K562 (cell line): ENCODE measurements at regions not wholly inside any gene's neighbourhood (a gene's known extent, or its start where the extent isn't known, plus 50 kb on each side); places are given as distances from the start of the nearest gene placed in this dataset.

Source experiments
- BRF1 ChIP-seq: IDR thresholded peaks from 3 replicates; pipeline ENCODE4 v1.6.1; 2011; ENCODE audit warnings: borderline replicate concordance, mild to moderate bottlenecking; ENCODE audit not compliant: insufficient read length; ENCODE audit errors: extremely low read depth
- CHD2 ChIP-seq: IDR thresholded peaks from 2 replicates; pipeline ENCODE4 v1.6.1; 2011; ENCODE audit warnings: low read depth, low read length
- DIDO1 ChIP-seq: fragments of 450-650 bp; IDR thresholded peaks from 2 replicates; pipeline ENCODE4 v1.6.1; 2016; ENCODE audit warnings: low read depth, missing biosample characterization, missing genetic modification characterization
- L3MBTL2 ChIP-seq: fragments of 450-650 bp; IDR thresholded peaks from 2 replicates; pipeline ENCODE4 v1.6.1; 2016; ENCODE audit warnings: mild to moderate bottlenecking, moderate library complexity
- MEIS2 ChIP-seq: fragments of 450-650 bp; IDR thresholded peaks from 2 replicates; pipeline ENCODE4 v1.6.1; 2014; ENCODE audit warnings: mild to moderate bottlenecking; ENCODE audit not compliant: partially characterized antibody
- SAP30 ChIP-seq: fragments of 200-600 bp; sonication (generic); IDR thresholded peaks from 2 replicates; pipeline ENCODE4 v1.6.1; 2012; ENCODE audit warnings: borderline replicate concordance, low read depth, mild to moderate bottlenecking, moderate library complexity, low read length, control low read depth, inconsistent platforms; ENCODE audit not compliant: insufficient read depth, poor library complexity, severe bottlenecking
- ZFX ChIP-seq: sonication (generic); formaldehyde crosslinking; IDR thresholded peaks from 2 replicates; pipeline ENCODE4 v1.8.0; 2022; ENCODE audit warnings: mild to moderate bottlenecking, missing genetic modification reagents, moderate library complexity
- TF ChIP-seq, protein P1 (sequence below), 2 experiments: fragments of 450-650 bp in 1 of 2; sonication (generic) in 1 of 2; formaldehyde crosslinking in 1 of 2; IDR thresholded peaks; 2 replicates each; pipeline versions ENCODE4 v1.7.1 to v1.9.0; 2016 to 2022; ENCODE audit warnings: inconsistent platforms in 1 of 2, mild to moderate bottlenecking in 1 of 2, missing genetic modification reagents in 1 of 2
- TF ChIP-seq, protein P2 (sequence below): fragments of 450-650 bp; IDR thresholded peaks from 2 replicates; pipeline ENCODE4 v1.7.1; 2018; ENCODE audit warnings: mild to moderate bottlenecking, low read depth; ENCODE audit not compliant: partially characterized antibody
- TF ChIP-seq, protein P3 (sequence below): fragments of 450-650 bp; IDR thresholded peaks from 2 replicates; pipeline ENCODE4 v1.6.1; 2014; ENCODE audit warnings: low read depth, mild to moderate bottlenecking, moderate library complexity, borderline replicate concordance
- TF ChIP-seq, protein P4 (sequence below): IDR thresholded peaks from 3 replicates; pipeline ENCODE4 v1.6.1; 2011; ENCODE audit warnings: borderline replicate concordance, mild to moderate bottlenecking; ENCODE audit not compliant: insufficient read length, insufficient read depth

DNA sequence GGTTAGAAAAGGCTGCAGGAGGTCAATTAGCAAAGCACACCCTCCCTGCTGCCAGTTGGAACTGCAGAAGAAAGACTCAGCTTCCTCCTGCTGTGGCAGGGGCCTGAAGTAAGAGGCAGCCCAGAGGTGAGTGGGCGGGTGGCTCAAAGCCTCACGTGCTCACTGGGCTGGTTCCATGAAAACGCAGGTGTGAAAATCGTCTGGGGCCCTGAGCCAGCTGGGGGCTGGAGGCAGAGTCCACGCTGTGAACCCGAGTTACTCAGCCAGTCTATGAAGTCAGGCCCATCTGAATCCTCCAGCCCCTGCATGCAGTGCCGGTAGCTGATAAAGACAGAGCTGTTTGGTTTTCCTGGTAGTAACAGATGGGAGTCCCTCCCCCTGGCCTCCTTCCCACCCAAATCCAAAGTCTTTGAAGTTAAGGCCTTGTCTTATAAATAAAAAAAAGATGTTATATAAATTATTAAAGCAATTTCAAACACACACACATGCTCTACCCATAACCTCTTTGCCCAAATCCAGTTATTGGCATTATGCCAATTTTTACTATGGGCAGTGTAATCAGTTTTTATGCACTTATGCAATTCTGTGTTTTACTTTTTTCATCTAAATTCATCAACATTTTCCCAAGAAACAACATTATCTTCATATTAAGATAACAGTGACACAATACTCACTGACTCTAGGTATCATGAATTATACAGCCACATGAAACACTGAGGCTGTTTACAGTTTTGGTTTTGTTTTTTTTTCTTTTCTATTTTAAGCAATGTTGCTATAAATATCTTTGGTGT is 57.9 kb upstream of the PNMA1 start (continued):
- TF ChIP-seq, protein P1, sequence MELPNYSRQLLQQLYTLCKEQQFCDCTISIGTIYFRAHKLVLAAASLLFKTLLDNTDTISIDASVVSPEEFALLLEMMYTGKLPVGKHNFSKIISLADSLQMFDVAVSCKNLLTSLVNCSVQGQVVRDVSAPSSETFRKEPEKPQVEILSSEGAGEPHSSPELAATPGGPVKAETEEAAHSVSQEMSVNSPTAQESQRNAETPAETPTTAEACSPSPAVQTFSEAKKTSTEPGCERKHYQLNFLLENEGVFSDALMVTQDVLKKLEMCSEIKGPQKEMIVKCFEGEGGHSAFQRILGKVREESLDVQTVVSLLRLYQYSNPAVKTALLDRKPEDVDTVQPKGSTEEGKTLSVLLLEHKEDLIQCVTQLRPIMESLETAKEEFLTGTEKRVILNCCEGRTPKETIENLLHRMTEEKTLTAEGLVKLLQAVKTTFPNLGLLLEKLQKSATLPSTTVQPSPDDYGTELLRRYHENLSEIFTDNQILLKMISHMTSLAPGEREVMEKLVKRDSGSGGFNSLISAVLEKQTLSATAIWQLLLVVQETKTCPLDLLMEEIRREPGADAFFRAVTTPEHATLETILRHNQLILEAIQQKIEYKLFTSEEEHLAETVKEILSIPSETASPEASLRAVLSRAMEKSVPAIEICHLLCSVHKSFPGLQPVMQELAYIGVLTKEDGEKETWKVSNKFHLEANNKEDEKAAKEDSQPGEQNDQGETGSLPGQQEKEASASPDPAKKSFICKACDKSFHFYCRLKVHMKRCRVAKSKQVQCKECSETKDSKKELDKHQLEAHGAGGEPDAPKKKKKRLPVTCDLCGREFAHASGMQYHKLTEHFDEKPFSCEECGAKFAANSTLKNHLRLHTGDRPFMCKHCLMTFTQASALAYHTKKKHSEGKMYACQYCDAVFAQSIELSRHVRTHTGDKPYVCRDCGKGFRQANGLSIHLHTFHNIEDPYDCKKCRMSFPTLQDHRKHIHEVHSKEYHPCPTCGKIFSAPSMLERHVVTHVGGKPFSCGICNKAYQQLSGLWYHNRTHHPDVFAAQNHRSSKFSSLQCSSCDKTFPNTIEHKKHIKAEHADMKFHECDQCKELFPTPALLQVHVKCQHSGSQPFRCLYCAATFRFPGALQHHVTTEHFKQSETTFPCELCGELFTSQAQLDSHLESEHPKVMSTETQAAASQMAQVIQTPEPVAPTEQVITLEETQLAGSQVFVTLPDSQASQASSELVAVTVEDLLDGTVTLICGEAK (IDR thresholded peaks at IDR 0.05), result no peak
- TF ChIP-seq, protein P1 (CRISPR knock-in tag; IDR thresholded peaks at IDR 0.05), result no peak
- no peak for TF ChIP-seq MEIS2
- no peak for TF ChIP-seq SAP30
- TF ChIP-seq, protein P2, sequence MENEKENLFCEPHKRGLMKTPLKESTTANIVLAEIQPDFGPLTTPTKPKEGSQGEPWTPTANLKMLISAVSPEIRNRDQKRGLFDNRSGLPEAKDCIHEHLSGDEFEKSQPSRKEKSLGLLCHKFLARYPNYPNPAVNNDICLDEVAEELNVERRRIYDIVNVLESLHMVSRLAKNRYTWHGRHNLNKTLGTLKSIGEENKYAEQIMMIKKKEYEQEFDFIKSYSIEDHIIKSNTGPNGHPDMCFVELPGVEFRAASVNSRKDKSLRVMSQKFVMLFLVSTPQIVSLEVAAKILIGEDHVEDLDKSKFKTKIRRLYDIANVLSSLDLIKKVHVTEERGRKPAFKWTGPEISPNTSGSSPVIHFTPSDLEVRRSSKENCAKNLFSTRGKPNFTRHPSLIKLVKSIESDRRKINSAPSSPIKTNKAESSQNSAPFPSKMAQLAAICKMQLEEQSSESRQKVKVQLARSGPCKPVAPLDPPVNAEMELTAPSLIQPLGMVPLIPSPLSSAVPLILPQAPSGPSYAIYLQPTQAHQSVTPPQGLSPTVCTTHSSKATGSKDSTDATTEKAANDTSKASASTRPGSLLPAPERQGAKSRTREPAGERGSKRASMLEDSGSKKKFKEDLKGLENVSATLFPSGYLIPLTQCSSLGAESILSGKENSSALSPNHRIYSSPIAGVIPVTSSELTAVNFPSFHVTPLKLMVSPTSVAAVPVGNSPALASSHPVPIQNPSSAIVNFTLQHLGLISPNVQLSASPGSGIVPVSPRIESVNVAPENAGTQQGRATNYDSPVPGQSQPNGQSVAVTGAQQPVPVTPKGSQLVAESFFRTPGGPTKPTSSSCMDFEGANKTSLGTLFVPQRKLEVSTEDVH, result no peak
- no peak for TF ChIP-seq DIDO1
- no peak for TF ChIP-seq CHD2
- no peak for TF ChIP-seq BRF1
- TF ChIP-seq ZFX (CRISPR knock-in tag), result peak; percentile 71
- TF ChIP-seq, protein P3, sequence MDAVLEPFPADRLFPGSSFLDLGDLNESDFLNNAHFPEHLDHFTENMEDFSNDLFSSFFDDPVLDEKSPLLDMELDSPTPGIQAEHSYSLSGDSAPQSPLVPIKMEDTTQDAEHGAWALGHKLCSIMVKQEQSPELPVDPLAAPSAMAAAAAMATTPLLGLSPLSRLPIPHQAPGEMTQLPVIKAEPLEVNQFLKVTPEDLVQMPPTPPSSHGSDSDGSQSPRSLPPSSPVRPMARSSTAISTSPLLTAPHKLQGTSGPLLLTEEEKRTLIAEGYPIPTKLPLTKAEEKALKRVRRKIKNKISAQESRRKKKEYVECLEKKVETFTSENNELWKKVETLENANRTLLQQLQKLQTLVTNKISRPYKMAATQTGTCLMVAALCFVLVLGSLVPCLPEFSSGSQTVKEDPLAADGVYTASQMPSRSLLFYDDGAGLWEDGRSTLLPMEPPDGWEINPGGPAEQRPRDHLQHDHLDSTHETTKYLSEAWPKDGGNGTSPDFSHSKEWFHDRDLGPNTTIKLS, result no peak
- TF ChIP-seq, protein P4, sequence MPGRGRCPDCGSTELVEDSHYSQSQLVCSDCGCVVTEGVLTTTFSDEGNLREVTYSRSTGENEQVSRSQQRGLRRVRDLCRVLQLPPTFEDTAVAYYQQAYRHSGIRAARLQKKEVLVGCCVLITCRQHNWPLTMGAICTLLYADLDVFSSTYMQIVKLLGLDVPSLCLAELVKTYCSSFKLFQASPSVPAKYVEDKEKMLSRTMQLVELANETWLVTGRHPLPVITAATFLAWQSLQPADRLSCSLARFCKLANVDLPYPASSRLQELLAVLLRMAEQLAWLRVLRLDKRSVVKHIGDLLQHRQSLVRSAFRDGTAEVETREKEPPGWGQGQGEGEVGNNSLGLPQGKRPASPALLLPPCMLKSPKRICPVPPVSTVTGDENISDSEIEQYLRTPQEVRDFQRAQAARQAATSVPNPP, result no peak
- TF ChIP-seq L3MBTL2, result peak; percentile 97
